Esophagus (tissue), 2 donors: ENCODE measurements at regions not wholly inside any gene's neighbourhood (a gene's known extent, or its start where the extent isn't known, plus 50 kb on each side); places are given as distances from the start of the nearest gene placed in this dataset.

Experiments used
- H3K27ac ChIP-seq, 2 donors: one replicate each; pipeline ENCODE4 v1.5.1; 2013; ENCODE audit warnings: low read depth in 2 of 2, mild to moderate bottlenecking in 2 of 2, inconsistent platforms in 1 of 2, low read length in 1 of 2, moderate library complexity in 1 of 2
- H3K27me3 ChIP-seq, 2 donors: one replicate each; pipeline ENCODE4 v1.6.1; 2013; ENCODE audit warnings: low read length in 2 of 2, control low read depth in 1 of 2, mild to moderate bottlenecking in 1 of 2; ENCODE audit not compliant: insufficient read depth in 2 of 2, control insufficient read depth in 1 of 2
- H3K36me3 ChIP-seq, 2 donors: one replicate each; pipeline ENCODE4 v1.6.1; 2013; ENCODE audit warnings: low read length in 1 of 2; ENCODE audit not compliant: control insufficient read depth in 2 of 2, insufficient read depth in 2 of 2
- H3K4me1 ChIP-seq, 2 donors: one replicate each; pipeline ENCODE4 v1.6.1; 2013; ENCODE audit warnings: low read length in 1 of 2; ENCODE audit not compliant: control insufficient read depth in 2 of 2, insufficient read depth in 2 of 2
- H3K4me3 ChIP-seq, 2 donors: one replicate each; pipeline ENCODE4 v1.5.1; 2013; ENCODE audit warnings: low read length in 2 of 2, mild to moderate bottlenecking in 2 of 2, low read depth in 1 of 2, moderate library complexity in 1 of 2
- H3K9me3 ChIP-seq, 2 donors: one replicate each; pipeline ENCODE4 v1.6.1; 2013; ENCODE audit warnings: mild to moderate bottlenecking in 2 of 2, low read depth in 1 of 2, low read length in 1 of 2, moderate library complexity in 1 of 2; ENCODE audit not compliant: control insufficient read depth in 2 of 2, insufficient read depth in 1 of 2
- WGBS, 2 donors: extraction: QIAGEN DNeasy Blood & Tissue Kit; methylation state at CpG; one replicate each; pipeline ENCODE4 v1.1.7; 2013; 5-methylcytosine and 5-hydroxymethylcytosine counted together
- donor health status: healthy with polysubstance abuse.
- donor health status: Bipolar disorder and iron deficiency.

- no peak overlapping the region for H3K27ac ChIP-seq
- no peaks in the 10 kb centered on the region for H3K9me3 ChIP-seq
- no peaks in the 10 kb centered on the region for H3K27me3 ChIP-seq
- no peaks in the 10 kb centered on the region for H3K36me3 ChIP-seq
- no peak overlapping the region for H3K4me3 ChIP-seq
- H3K4me1 ChIP-seq: no peaks in the 10 kb centered on the region
- WGBS, 2 donors: 46 to 54% methylated on average over 2 of the region's 2 CpGs
Measured at GRCh38 chr6:90729057-90729456, 142.2 kb upstream of the MAP3K7 start.

GRCh38 chr6:90722648-90723047 lies 135.8 kb upstream of the MAP3K7 start:
- Histone ChIP-seq H3K4me3 (no peak overlapping the region), H3K4me1 (no peaks in the 10 kb centered on the region), H3K27me3 (no peaks in the 10 kb centered on the region), H3K9me3 (no peaks in the 10 kb centered on the region), H3K36me3 (no peaks in the 10 kb centered on the region), H3K27ac (no peak overlapping the region)
- 59 to 61% methylated on average over 2 of the region's 2 CpGs for WGBS, 2 donors

- no peaks in the 10 kb centered on the region for H3K4me1 ChIP-seq
Measured at GRCh38 chr6:90720404-90720803, 133.5 kb upstream of the MAP3K7 start.

GRCh38 chr6:90719321-90720195 lies 132.7 kb upstream of the MAP3K7 start:
- H3K27me3 ChIP-seq: no peaks in the 10 kb centered on the region
- no peak overlapping the region for H3K27ac ChIP-seq
- no peaks in the 10 kb centered on the region for H3K4me1 ChIP-seq
- H3K36me3 ChIP-seq: no peaks in the 10 kb centered on the region
- WGBS, 2 donors: 58 to 74% methylated on average over 3 of the region's 3 CpGs
- no peak overlapping the region for H3K4me3 ChIP-seq
- H3K9me3 ChIP-seq: no peaks in the 10 kb centered on the region

More at GRCh38 chr6:90720404-90720803, 133.5 kb upstream of the MAP3K7 start:
- WGBS, 2 donors: 34 to 41% methylated on average over 1 of the region's 1 CpG
- H3K27ac ChIP-seq: no peak overlapping the region
- no peaks in the 10 kb centered on the region for H3K9me3 ChIP-seq
- H3K4me3 ChIP-seq: no peak overlapping the region
- H3K36me3 ChIP-seq: no peaks in the 10 kb centered on the region
- no peaks in the 10 kb centered on the region for H3K27me3 ChIP-seq

GRCh38 chr6:90716376-90716775 lies 129.5 kb upstream of the MAP3K7 start:
- Histone ChIP-seq H3K36me3 (no peaks in the 10 kb centered on the region), H3K4me3 (no peak overlapping the region), H3K9me3 (no peaks in the 10 kb centered on the region), H3K27ac (no peak overlapping the region), H3K4me1 (no peaks in the 10 kb centered on the region), H3K27me3 (no peaks in the 10 kb centered on the region)
- WGBS, 2 donors: 23 to 42% methylated on average over 1 of the region's 1 CpG

GRCh38 chr6:90715093-90715655 lies 128.3 kb upstream of the MAP3K7 start:
- no peaks in the 10 kb centered on the region for H3K36me3 ChIP-seq
- H3K27me3 ChIP-seq: no peaks in the 10 kb centered on the region
- no peak overlapping the region for H3K4me3 ChIP-seq
- no peak overlapping the region for H3K27ac ChIP-seq
- WGBS, 2 donors: 67 to 68% methylated on average over 13 of the region's 13 CpGs
- no peaks in the 10 kb centered on the region for H3K4me1 ChIP-seq
- H3K9me3 ChIP-seq: no peaks in the 10 kb centered on the region

- H3K27me3 ChIP-seq: no peaks in the 10 kb centered on the region
- no peak overlapping the region for H3K27ac ChIP-seq
- H3K4me1 ChIP-seq: no peaks in the 10 kb centered on the region
- H3K36me3 ChIP-seq: no peaks in the 10 kb centered on the region
- H3K4me3 ChIP-seq: no peak overlapping the region
- no peaks in the 10 kb centered on the region for H3K9me3 ChIP-seq
Measured at GRCh38 chr6:90714319-90714718, 127.4 kb upstream of the MAP3K7 start.

- no peak overlapping the region for H3K4me3 ChIP-seq
- H3K27me3 ChIP-seq: no peaks in the 10 kb centered on the region
- no peaks in the 10 kb centered on the region for H3K9me3 ChIP-seq
- 39 to 51% methylated on average over 8 of the region's 8 CpGs for WGBS, 2 donors
- no peaks in the 10 kb centered on the region for H3K4me1 ChIP-seq
- no peaks in the 10 kb centered on the region for H3K36me3 ChIP-seq
- no peak overlapping the region for H3K27ac ChIP-seq
Measured at GRCh38 chr6:90712114-90712513, 125.2 kb upstream of the MAP3K7 start.

- H3K9me3 ChIP-seq: no peaks in the 10 kb centered on the region
- no peaks in the 10 kb centered on the region for H3K4me1 ChIP-seq
- WGBS, 2 donors: 70 to 73% methylated on average over 3 of the region's 3 CpGs
- H3K27me3 ChIP-seq: no peaks in the 10 kb centered on the region
- H3K27ac ChIP-seq: no peak overlapping the region
- no peaks in the 10 kb centered on the region for H3K36me3 ChIP-seq
- H3K4me3 ChIP-seq: no peak overlapping the region
Measured at GRCh38 chr6:90709431-90709996, 122.6 kb upstream of the MAP3K7 start.
